ENCODE measurements at regions not wholly inside any gene's neighbourhood (a gene's known extent, or its start where the extent isn't known, plus 50 kb on each side); places are given as distances from the start of the nearest gene placed in this dataset.

DNA sequence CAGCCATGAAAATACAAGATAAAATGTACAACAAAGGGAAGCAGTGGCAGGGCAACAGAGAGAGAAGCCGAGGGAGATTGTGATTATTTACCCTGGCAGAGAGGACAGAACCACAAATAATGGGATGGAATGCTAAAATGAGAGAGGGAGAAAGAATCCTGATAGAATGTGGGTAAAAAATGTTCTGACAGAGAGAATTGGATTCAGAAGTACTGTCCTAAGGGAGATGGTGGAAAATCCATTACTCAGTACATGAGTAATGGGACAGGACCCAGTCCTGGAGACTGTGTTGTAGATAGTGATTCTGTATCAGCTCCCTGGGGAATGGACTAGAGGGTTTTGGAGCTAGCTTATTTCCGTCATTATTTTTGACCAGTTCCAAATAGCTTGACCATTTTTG is 831.5 kb downstream of the MAT2B start:
- TF ChIP-seq, protein P1, sequence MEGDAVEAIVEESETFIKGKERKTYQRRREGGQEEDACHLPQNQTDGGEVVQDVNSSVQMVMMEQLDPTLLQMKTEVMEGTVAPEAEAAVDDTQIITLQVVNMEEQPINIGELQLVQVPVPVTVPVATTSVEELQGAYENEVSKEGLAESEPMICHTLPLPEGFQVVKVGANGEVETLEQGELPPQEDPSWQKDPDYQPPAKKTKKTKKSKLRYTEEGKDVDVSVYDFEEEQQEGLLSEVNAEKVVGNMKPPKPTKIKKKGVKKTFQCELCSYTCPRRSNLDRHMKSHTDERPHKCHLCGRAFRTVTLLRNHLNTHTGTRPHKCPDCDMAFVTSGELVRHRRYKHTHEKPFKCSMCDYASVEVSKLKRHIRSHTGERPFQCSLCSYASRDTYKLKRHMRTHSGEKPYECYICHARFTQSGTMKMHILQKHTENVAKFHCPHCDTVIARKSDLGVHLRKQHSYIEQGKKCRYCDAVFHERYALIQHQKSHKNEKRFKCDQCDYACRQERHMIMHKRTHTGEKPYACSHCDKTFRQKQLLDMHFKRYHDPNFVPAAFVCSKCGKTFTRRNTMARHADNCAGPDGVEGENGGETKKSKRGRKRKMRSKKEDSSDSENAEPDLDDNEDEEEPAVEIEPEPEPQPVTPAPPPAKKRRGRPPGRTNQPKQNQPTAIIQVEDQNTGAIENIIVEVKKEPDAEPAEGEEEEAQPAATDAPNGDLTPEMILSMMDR (IDR thresholded peaks at IDR 0.05; ENCODE audit: low read length): no peak
- TF ChIP-seq EZH2 (IDR thresholded peaks at IDR 0.05; ENCODE audit: borderline replicate concordance, low read length): no peak
